Central memory CD4-positive, alpha-beta T cell (primary cell): ENCODE measurements at regions not wholly inside any gene's neighbourhood (a gene's known extent, or its start where the extent isn't known, plus 50 kb on each side); places are given as distances from the start of the nearest gene placed in this dataset.
A peak's percentile ranks its signal among the peaks of the same experiment; 100 is the strongest.

ENCODE experiments used
- DNase-seq: peaks from one replicate; pipeline ENCODE4 v3.0.0; 2022

GRCh38 chr10:30793093-30793492 lies 163.5 kb upstream of the LYZL2 start:
- DNase-seq = no peak

- no peak for DNase-seq
Measured at GRCh38 chr10:30792025-30792424, 162.5 kb upstream of the LYZL2 start.

- no peak for DNase-seq
Measured at GRCh38 chr10:30791197-30791611, 161.7 kb upstream of the LYZL2 start.

GRCh38 chr10:30789806-30790205 lies 160.3 kb upstream of the LYZL2 start:
- DNase-seq = no peak

GRCh38 chr10:30788307-30788706 lies 158.8 kb upstream of the LYZL2 start:
- DNase-seq = no peak

GRCh38 chr10:30786906-30787305 lies 157.4 kb upstream of the LYZL2 start:
- DNase-seq = no peak

- DNase-seq = no peak
Measured at GRCh38 chr10:30786131-30786530, 156.6 kb upstream of the LYZL2 start.

- no peak for DNase-seq
Measured at GRCh38 chr10:30784897-30785605, 155.5 kb upstream of the LYZL2 start.

GRCh38 chr10:30784524-30784896 lies 155.0 kb upstream of the LYZL2 start:
- no peak for DNase-seq

GRCh38 chr10:30783939-30784501 lies 154.5 kb upstream of the LYZL2 start:
- DNase-seq = peak; percentile 74

- no peak for DNase-seq
Measured at GRCh38 chr10:30782537-30783461, 153.2 kb upstream of the LYZL2 start.

GRCh38 chr10:30782157-30782536 lies 152.6 kb upstream of the LYZL2 start:
- DNase-seq = no peak

- DNase-seq = no peak
Measured at GRCh38 chr10:30781670-30782121, 152.1 kb upstream of the LYZL2 start.

- DNase-seq = no peak
Measured at GRCh38 chr10:30778769-30779168, 149.2 kb upstream of the LYZL2 start.

GRCh38 chr10:30775779-30776591 lies 146.4 kb upstream of the LYZL2 start:
- DNase-seq = no peak

GRCh38 chr10:30774261-30774660 lies 144.7 kb upstream of the LYZL2 start:
- DNase-seq = no peak

- DNase-seq = no peak
Measured at GRCh38 chr10:30773501-30773900, 143.9 kb upstream of the LYZL2 start.

- no peak for DNase-seq
Measured at GRCh38 chr10:30770816-30771215, 141.3 kb upstream of the LYZL2 start.

- DNase-seq = no peak
Measured at GRCh38 chr10:30770229-30770628, 140.7 kb upstream of the LYZL2 start.

- DNase-seq = no peak
Measured at GRCh38 chr10:30769361-30769760, 139.8 kb upstream of the LYZL2 start.

- no peak for DNase-seq
Measured at GRCh38 chr10:30765616-30766015, 136.1 kb upstream of the LYZL2 start.

GRCh38 chr10:30765022-30765615 lies 135.6 kb upstream of the LYZL2 start:
- DNase-seq = no peak
